Osteocyte (in vitro differentiated cells): ENCODE measurements at regions not wholly inside any gene's neighbourhood (a gene's known extent, or its start where the extent isn't known, plus 50 kb on each side); places are given as distances from the start of the nearest gene placed in this dataset.

Source experiments
- DNase-seq: peaks from one replicate; pipeline ENCODE4 v3.0.0; 2021; ENCODE audit warnings: mixed read lengths; ENCODE audit not compliant: unreplicated experiment; ENCODE audit errors: extremely low spot score
- H3K27ac Mint-ChIP-seq: one replicate; pipeline ENCODE4 v1.8.0; 2021; ENCODE audit warnings: mild to moderate bottlenecking, mixed read lengths; ENCODE audit not compliant: unreplicated experiment
- H3K27me3 Mint-ChIP-seq: one replicate; pipeline ENCODE4 v1.8.0; 2021; ENCODE audit warnings: mixed read lengths; ENCODE audit not compliant: unreplicated experiment
- H3K36me3 Mint-ChIP-seq: one replicate; pipeline ENCODE4 v1.8.0; 2021; ENCODE audit warnings: mixed read lengths; ENCODE audit not compliant: unreplicated experiment
- H3K4me1 Mint-ChIP-seq: one replicate; pipeline ENCODE4 v1.8.0; 2021; ENCODE audit warnings: mixed read lengths; ENCODE audit not compliant: unreplicated experiment
- H3K4me3 Mint-ChIP-seq: one replicate; pipeline ENCODE4 v1.8.0; 2021; ENCODE audit warnings: mild to moderate bottlenecking, moderate library complexity, mixed read lengths; ENCODE audit not compliant: unreplicated experiment
- H3K9me3 Mint-ChIP-seq: one replicate; pipeline ENCODE4 v1.8.0; 2021; ENCODE audit warnings: mixed read lengths; ENCODE audit not compliant: unreplicated experiment
- TF ChIP-seq, protein P1 (sequence below): fragments of 200-600 bp; sonication (generic); IDR thresholded peaks from 2 replicates; pipeline ENCODE4 v1.5.0; 2021; ENCODE audit warnings: antibody characterized with exemption, mild to moderate bottlenecking, moderate library complexity

DNA sequence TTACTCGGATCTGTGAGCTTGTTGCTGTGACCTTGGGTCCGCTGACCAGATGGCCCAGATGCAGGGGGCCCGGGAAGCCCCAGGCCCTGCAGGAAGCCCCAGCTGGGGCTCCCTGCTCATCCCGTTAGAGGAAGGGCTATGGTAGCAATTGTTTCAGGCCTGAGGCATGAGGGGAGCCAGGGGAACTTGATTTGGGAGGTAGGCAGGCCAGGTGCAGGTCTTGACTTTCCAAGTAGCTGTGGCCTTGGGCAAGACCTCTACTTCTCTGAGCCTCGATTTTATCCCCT lies 55.0 kb upstream of the CXCL12 start:
- peaks cover 4% of the 10 kb centered on the region for H3K9me3 Mint-ChIP-seq
- H3K27ac Mint-ChIP-seq: no peak overlapping the region
- H3K4me3 Mint-ChIP-seq: no peak overlapping the region
- H3K27me3 Mint-ChIP-seq: peaks cover 17% of the 10 kb centered on the region
- TF ChIP-seq, protein P1, sequence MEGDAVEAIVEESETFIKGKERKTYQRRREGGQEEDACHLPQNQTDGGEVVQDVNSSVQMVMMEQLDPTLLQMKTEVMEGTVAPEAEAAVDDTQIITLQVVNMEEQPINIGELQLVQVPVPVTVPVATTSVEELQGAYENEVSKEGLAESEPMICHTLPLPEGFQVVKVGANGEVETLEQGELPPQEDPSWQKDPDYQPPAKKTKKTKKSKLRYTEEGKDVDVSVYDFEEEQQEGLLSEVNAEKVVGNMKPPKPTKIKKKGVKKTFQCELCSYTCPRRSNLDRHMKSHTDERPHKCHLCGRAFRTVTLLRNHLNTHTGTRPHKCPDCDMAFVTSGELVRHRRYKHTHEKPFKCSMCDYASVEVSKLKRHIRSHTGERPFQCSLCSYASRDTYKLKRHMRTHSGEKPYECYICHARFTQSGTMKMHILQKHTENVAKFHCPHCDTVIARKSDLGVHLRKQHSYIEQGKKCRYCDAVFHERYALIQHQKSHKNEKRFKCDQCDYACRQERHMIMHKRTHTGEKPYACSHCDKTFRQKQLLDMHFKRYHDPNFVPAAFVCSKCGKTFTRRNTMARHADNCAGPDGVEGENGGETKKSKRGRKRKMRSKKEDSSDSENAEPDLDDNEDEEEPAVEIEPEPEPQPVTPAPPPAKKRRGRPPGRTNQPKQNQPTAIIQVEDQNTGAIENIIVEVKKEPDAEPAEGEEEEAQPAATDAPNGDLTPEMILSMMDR: no peak
- H3K36me3 Mint-ChIP-seq: no peaks in the 10 kb centered on the region
- H3K4me1 Mint-ChIP-seq: peaks cover 29% of the 10 kb centered on the region
- DNase-seq: no peak

DNA sequence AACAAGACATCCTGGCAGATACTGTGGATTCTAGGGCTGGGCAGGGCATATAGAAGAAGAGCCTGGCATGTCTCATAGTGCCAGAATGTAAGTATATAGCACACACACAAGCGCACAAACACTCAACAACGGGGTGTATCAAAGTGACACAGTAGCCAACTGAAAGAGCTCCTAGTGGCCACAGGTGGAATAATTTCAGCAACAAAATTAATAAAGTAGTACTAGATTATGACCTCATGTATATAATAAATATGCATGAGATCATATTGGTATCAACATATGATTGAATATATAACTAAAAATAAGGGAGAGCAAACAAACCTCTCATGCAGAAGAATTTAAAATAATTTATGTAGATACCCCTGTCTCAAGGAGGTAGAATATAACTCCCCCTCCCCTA lies 72.4 kb upstream of the CXCL12 start:
- peaks cover 4% of the 10 kb centered on the region for H3K36me3 Mint-ChIP-seq
- no peaks in the 10 kb centered on the region for H3K4me1 Mint-ChIP-seq
- H3K27ac Mint-ChIP-seq: no peak overlapping the region
- DNase-seq: no peak
- H3K4me3 Mint-ChIP-seq: no peak overlapping the region
- TF ChIP-seq, protein P1: no peak
- peaks cover 22% of the 10 kb centered on the region for H3K9me3 Mint-ChIP-seq
- peaks cover 51% of the 10 kb centered on the region for H3K27me3 Mint-ChIP-seq

DNA sequence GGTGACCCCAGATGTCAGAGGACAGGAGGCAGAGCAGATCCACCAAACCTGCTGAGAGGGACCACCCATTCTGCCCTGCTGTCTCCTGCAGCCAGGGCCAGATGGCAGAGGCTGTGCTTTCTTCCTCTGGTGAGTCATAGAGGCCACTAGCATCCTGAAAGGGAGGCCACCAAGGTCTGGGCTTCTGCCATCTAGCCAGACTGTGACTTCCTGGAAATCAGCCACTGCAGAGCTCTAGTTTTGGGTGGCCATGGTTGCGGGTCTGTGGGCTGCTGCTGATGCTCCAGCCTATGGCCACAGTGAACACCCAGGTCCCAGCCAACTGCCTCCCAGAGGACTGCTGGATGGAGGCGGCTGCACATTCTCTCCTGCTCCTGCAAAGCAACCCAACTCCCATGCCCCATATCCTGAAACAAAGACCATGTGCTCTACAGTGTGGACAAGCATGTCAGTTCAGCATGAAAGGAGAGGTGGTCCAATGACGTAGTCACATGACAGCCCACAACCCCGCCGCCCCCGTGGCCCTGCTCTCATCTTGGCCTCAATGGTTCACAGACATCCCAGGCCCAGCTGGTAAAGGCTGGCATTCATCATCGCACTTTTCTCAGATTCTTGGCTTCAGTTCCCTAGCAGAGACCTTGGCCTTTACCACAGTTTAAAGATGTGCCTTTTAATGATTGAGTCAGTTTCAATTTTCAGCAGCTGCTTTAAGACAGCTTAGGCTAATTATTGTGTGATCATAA lies 73.9 kb upstream of the CXCL12 start:
- Mint-ChIP-seq H3K27me3 (peaks cover 49% of the 10 kb centered on the region), H3K27ac (no peak overlapping the region), H3K36me3 (no peaks in the 10 kb centered on the region), H3K4me3 (no peak overlapping the region), H3K9me3 (peaks cover 17% of the 10 kb centered on the region), H3K4me1 (peaks cover 3% of the 10 kb centered on the region)
- TF ChIP-seq, protein P1: no peak
- DNase-seq: no peak

DNA sequence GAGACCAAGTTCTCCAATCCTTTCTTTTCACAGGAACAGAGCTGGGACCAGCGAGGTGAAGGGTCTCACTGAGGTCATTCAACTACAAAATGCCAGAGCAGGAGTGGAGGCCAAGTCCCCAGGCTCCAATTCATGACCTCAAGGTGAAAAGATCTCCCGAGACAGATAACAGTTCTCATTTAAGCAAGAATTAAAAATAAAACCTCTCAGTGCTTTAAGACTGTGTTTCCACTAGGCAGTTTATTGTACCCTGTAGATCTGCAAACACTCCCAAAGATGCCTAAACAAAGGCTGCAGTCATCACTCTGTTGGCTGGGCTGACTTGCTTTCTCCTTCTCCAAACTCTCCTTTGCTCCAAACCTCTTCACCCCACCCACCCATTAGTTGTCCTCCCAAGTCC lies 74.8 kb upstream of the CXCL12 start:
- TF ChIP-seq, protein P1: no peak
- peaks cover 49% of the 10 kb centered on the region for H3K27me3 Mint-ChIP-seq

DNA sequence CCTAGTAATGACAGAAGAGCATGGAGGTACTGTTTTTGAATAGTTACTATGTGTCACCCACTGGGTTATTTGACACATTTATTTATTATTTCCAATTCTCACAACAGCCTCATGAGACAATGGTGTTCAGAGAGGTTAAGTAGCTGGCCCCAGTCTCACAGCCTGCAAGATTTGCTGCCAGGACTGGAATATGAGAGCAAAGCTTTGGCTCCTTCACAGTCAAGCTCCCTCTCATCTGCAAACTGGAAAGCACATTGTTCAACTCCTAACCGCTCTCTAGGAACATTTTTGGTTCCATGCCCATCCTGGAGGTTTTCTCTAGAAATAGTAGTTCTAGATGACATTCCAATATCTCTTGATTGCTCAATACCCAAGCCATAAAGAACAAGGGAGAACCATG lies 75.5 kb upstream of the CXCL12 start:
- Mint-ChIP-seq H3K36me3 (no peaks in the 10 kb centered on the region), H3K27ac (no peak overlapping the region), H3K4me1 (peaks cover 12% of the 10 kb centered on the region), H3K27me3 (peaks cover 46% of the 10 kb centered on the region), H3K4me3 (no peak overlapping the region), H3K9me3 (peaks cover 13% of the 10 kb centered on the region)
- DNase-seq: no peak
- TF ChIP-seq, protein P1: no peak

More for the DNA sequence above, 74.8 kb upstream of the CXCL12 start:
- Mint-ChIP-seq H3K27ac (no peak overlapping the region), H3K9me3 (peaks cover 17% of the 10 kb centered on the region), H3K4me3 (no peak overlapping the region), H3K4me1 (peaks cover 6% of the 10 kb centered on the region), H3K36me3 (no peaks in the 10 kb centered on the region)
- no peak for DNase-seq
